H1 (cell line): ENCODE measurements at regions not wholly inside any gene's neighbourhood (a gene's known extent, or its start where the extent isn't known, plus 50 kb on each side); places are given as distances from the start of the nearest gene placed in this dataset.

ENCODE experiments used
- BRCA1 ChIP-seq: IDR thresholded peaks from 2 replicates; pipeline ENCODE4 v1.6.1; 2012; ENCODE audit warnings: low read depth, low read length, improper control_type of control experiment
- E2F6 ChIP-seq: IDR thresholded peaks from 2 replicates; pipeline ENCODE4 v1.6.1; 2012; ENCODE audit warnings: inconsistent platforms
- EZH2 ChIP-seq: fragments of 200-600 bp; sonication (generic); IDR thresholded peaks from 2 replicates; pipeline ENCODE4 v1.7.1; 2012; ENCODE audit warnings: low read depth, mild to moderate bottlenecking, moderate library complexity, low read length, inconsistent platforms; ENCODE audit not compliant: severe bottlenecking
- FOSL1 ChIP-seq: IDR thresholded peaks from 2 replicates; pipeline ENCODE4 v1.6.1; 2011; ENCODE audit warnings: mild to moderate bottlenecking, low read depth, low read length, moderate library complexity; ENCODE audit not compliant: insufficient read depth
- JUND ChIP-seq: IDR thresholded peaks from 2 replicates; pipeline ENCODE4 v1.6.1; 2011; ENCODE audit warnings: mild to moderate bottlenecking, improper control_type of control experiment, low read length
- MAFK ChIP-seq: IDR thresholded peaks from 2 replicates; pipeline ENCODE4 v1.6.1; 2012; ENCODE audit warnings: low read depth, mild to moderate bottlenecking, improper control_type of control experiment, low read length
- POLR2A ChIP-seq, 2 experiments: IDR thresholded peaks; 1 replicate in 1 of 2; 2 replicates in 1 of 2; pipeline ENCODE4 v1.6.1; 2011; ENCODE audit warnings: low read depth in 2 of 2, low read length in 2 of 2, mild to moderate bottlenecking in 2 of 2; ENCODE audit errors: control extremely low read depth in 1 of 2
- POLR2AphosphoS5 ChIP-seq: IDR thresholded peaks from 2 replicates; pipeline ENCODE4 v1.6.1; 2011; ENCODE audit warnings: low read depth, low read length
- RAD21 ChIP-seq, 2 experiments: IDR thresholded peaks in 1 of 2; conservative IDR thresholded peaks in 1 of 2; 2 replicates each; pipeline ENCODE4 v1.6.1; 2011; ENCODE audit warnings: low read depth in 2 of 2, low read length in 2 of 2, improper control_type of control experiment in 1 of 2, inconsistent platforms in 1 of 2, mild to moderate bottlenecking in 1 of 2, moderate library complexity in 1 of 2
- RFX5 ChIP-seq: IDR thresholded peaks from 2 replicates; pipeline ENCODE4 v1.6.1; 2011; ENCODE audit warnings: low read depth, low read length, improper control_type of control experiment, borderline replicate concordance
- TBP ChIP-seq: IDR thresholded peaks from 2 replicates; pipeline ENCODE4 v1.6.1; 2011; ENCODE audit warnings: low read depth, low read length, improper control_type of control experiment
- ZNF274 ChIP-seq: IDR thresholded peaks from 2 replicates; pipeline ENCODE4 v1.7.0; 2012; ENCODE audit warnings: low read length, borderline replicate concordance; ENCODE audit errors: extremely low read depth
- TF ChIP-seq, protein P1 (sequence below), 3 experiments: IDR thresholded peaks; 1 replicate in 2 of 3; 2 replicates in 1 of 3; pipeline versions ENCODE4 v1.5.1 to v1.6.1; 2011; ENCODE audit warnings: low read length in 3 of 3, mild to moderate bottlenecking in 3 of 3, inconsistent platforms in 2 of 3, low read depth in 1 of 3, moderate library complexity in 1 of 3; ENCODE audit not compliant: insufficient read depth in 1 of 3; ENCODE audit errors: control extremely low read depth in 1 of 3

DNA sequence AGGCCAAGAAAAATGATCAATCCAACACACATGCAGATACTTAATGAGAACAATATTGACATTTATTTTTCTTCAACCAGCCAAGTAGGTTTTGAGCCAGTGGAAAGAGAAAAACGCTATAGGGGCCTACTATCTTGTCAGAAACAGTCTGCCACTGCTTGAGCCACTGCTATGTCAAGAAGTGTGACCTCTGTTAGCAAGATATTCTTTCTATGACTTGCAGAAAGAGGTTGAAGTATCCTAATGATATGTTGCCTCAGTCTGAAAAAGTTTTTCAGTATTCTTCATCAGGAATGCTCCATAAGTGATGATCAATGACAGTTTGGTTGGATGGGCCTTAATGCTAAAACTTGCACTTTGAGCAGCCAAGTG lies 328.4 kb upstream of the KCND2 start:
- TF ChIP-seq, protein P1, sequence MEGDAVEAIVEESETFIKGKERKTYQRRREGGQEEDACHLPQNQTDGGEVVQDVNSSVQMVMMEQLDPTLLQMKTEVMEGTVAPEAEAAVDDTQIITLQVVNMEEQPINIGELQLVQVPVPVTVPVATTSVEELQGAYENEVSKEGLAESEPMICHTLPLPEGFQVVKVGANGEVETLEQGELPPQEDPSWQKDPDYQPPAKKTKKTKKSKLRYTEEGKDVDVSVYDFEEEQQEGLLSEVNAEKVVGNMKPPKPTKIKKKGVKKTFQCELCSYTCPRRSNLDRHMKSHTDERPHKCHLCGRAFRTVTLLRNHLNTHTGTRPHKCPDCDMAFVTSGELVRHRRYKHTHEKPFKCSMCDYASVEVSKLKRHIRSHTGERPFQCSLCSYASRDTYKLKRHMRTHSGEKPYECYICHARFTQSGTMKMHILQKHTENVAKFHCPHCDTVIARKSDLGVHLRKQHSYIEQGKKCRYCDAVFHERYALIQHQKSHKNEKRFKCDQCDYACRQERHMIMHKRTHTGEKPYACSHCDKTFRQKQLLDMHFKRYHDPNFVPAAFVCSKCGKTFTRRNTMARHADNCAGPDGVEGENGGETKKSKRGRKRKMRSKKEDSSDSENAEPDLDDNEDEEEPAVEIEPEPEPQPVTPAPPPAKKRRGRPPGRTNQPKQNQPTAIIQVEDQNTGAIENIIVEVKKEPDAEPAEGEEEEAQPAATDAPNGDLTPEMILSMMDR (IDR thresholded peaks at IDR 0.05; ENCODE audit: control extremely low read depth in 1 of 3, insufficient read depth in 1 of 3, low read depth in 1 of 3, low read length in 3 of 3), result no peak
- no peak for TF ChIP-seq POLR2A (IDR thresholded peaks at IDR 0.05; ENCODE audit: control extremely low read depth in 1 of 2, low read depth in 2 of 2, low read length in 2 of 2)
- no peak for TF ChIP-seq ZNF274
- TF ChIP-seq EZH2, result no peak
- TF ChIP-seq RFX5, result no peak
- no peak for TF ChIP-seq BRCA1
- TF ChIP-seq E2F6, result no peak
- no peak for TF ChIP-seq RAD21 (IDR thresholded peaks at IDR 0.05 in 1 of 2, conservative IDR thresholded peaks at IDR 0.05 in 1 of 2; ENCODE audit: low read depth in 2 of 2, low read length in 2 of 2)
- no peak for TF ChIP-seq TBP
- no peak for TF ChIP-seq MAFK
- TF ChIP-seq POLR2AphosphoS5, result no peak
- TF ChIP-seq FOSL1, result no peak
- TF ChIP-seq JUND, result no peak
